K562 (cell line): ENCODE measurements at regions not wholly inside any gene's neighbourhood (a gene's known extent, or its start where the extent isn't known, plus 50 kb on each side); places are given as distances from the start of the nearest gene placed in this dataset.
A peak's percentile ranks its signal among the peaks of the same experiment; 100 is the strongest.

Source experiments
- ATAC-seq: fragments of 200-7000 bp; cut with Tn5 transposase; 3 replicates; pipeline ENCODE4 v1.9.1; 2020; ENCODE audit warnings: moderate library complexity
- BruUV-seq: library from RNA; stranded (reverse); fragments of 400-500 nt; replicated peaks from 2 replicates; lab custom pipeline; 2021; lab: Mats Ljungman, UMichigan
- CTCF ChIA-PET: fragments of 300-600 bp; formaldehyde crosslinking; extraction: SDS; loops from one replicate; lab custom pipeline; 2021; ENCODE audit warnings: low intra/inter-chr PET ratio; lab: Yijun Ruan, JAX
- POLR2A ChIA-PET: fragments of 300-600, 350-650 bp; sonication (Branson Sonifier 250); formaldehyde crosslinking; extraction: SDS; loops from one replicate; lab custom pipeline; 2021; ENCODE audit warnings: antibody characterized with exemption, inconsistent platforms; lab: Yijun Ruan, JAX
- DNase-seq, 4 experiments: peaks; one replicate each; pipeline versions ENCODE4 v3.0.0 to v3.0.0-alpha.2; 2011 to 2018; ENCODE audit warnings: low spot score in 3 of 4, mixed read lengths in 3 of 4; ENCODE audit errors: extremely low read depth in 1 of 4
- FAIRE-seq: peaks from 2 replicates; lab custom pipeline; 2011; peaks lifted over from hg19 to GRCh38; lab: Jason Lieb, UNC
- H2AFZ ChIP-seq: 2 replicates; pipeline ENCODE4 v1.6.0; 2011; ENCODE audit warnings: low read depth, low read length, control low read depth, inconsistent platforms
- H3K27ac ChIP-seq: fragments of 200-600 bp; 3 replicates; pipeline ENCODE4 v1.8.0; 2011; ENCODE audit warnings: low read depth, mild to moderate bottlenecking, control low read depth, inconsistent platforms, low read length, moderate library complexity, mixed read lengths; ENCODE audit errors: extremely low read depth
- H3K27me3 ChIP-seq, 2 experiments: fragments of 300-600 bp in 1 of 2; 2 replicates in 1 of 2; 3 replicates in 1 of 2; pipeline versions ENCODE4 v1.6.0 to v1.8.0; 2011; ENCODE audit warnings: inconsistent platforms in 2 of 2, low read length in 2 of 2, mild to moderate bottlenecking in 1 of 2, mixed read lengths in 1 of 2, moderate library complexity in 1 of 2; ENCODE audit not compliant: control insufficient read depth in 2 of 2, insufficient read depth in 2 of 2
- H3K36me3 ChIP-seq: fragments of 300-600 bp; 3 replicates; pipeline ENCODE4 v1.8.0; 2011; ENCODE audit warnings: mild to moderate bottlenecking, low read length, inconsistent platforms; ENCODE audit not compliant: control insufficient read depth, insufficient read depth
- H3K4me1 ChIP-seq, 2 experiments: fragments of 200-600 bp in 1 of 2; replicated peaks in 1 of 2; 2 replicates in 1 of 2; 3 replicates in 1 of 2; pipeline versions ENCODE4 v1.5.1 to v1.8.0; 2011; ENCODE audit warnings: inconsistent platforms in 2 of 2, low read length in 2 of 2, mild to moderate bottlenecking in 1 of 2, mixed read lengths in 1 of 2, moderate library complexity in 1 of 2; ENCODE audit not compliant: control insufficient read depth in 2 of 2, insufficient read depth in 2 of 2
- H3K4me2 ChIP-seq: 2 replicates; pipeline ENCODE4 v1.6.1; 2011; ENCODE audit warnings: low read length, control low read depth, inconsistent platforms, mixed read lengths; ENCODE audit not compliant: insufficient read depth
- H3K4me3 ChIP-seq: fragments of 200-600 bp; sonication (generic), shearing (Covaris generic); 2 replicates; pipeline ENCODE4 v1.5.1; 2016; ENCODE audit warnings: control low read depth, inconsistent platforms
- H3K79me2 ChIP-seq: fragments of 200-600 bp; 3 replicates; pipeline ENCODE4 v1.8.0; 2011; ENCODE audit warnings: low read length, inconsistent platforms; ENCODE audit not compliant: control insufficient read depth, insufficient read depth
- H3K9ac ChIP-seq, 2 experiments: 2 replicates each; pipeline versions ENCODE4 v1.6.0 to v1.6.1; 2011; ENCODE audit warnings: low read depth in 2 of 2, low read length in 2 of 2, control low read depth in 1 of 2, inconsistent platforms in 1 of 2, mild to moderate bottlenecking in 1 of 2, mixed read lengths in 1 of 2; ENCODE audit not compliant: insufficient read depth in 1 of 2
- H3K9me1 ChIP-seq: one replicate; pipeline ENCODE4 v1.6.0; 2011; ENCODE audit warnings: inconsistent platforms, mild to moderate bottlenecking, low read length, moderate library complexity; ENCODE audit not compliant: control insufficient read depth, insufficient read depth
- H3K9me3 ChIP-seq: replicated peaks from 2 replicates; pipeline ENCODE4 v1.5.1; 2011; ENCODE audit warnings: low read depth, low read length, inconsistent platforms; ENCODE audit not compliant: control insufficient read depth, insufficient read depth
- H4K20me1 ChIP-seq: replicated peaks from 2 replicates; pipeline ENCODE4 v1.6.1; 2011; ENCODE audit warnings: low read length, inconsistent platforms, mixed read lengths; ENCODE audit not compliant: control insufficient read depth, insufficient read depth
- EHMT2 ChIP-seq: fragments of 450-650 bp; IDR thresholded peaks from 2 replicates; pipeline ENCODE4 v1.6.1; 2018; ENCODE audit warnings: antibody characterized with exemption
- HDAC8 ChIP-seq: fragments of 450-650 bp; IDR thresholded peaks from 2 replicates; pipeline ENCODE4 v1.6.1; 2016; ENCODE audit warnings: mild to moderate bottlenecking, missing genetic modification characterization, moderate library complexity, missing compliant biosample characterization
- HEY1 ChIP-seq: fragments of 250-450 bp; sonication (Bioruptor Pico); IDR thresholded peaks from 2 replicates; pipeline ENCODE4 v1.5.0; 2020; ENCODE audit warnings: mild to moderate bottlenecking, moderate library complexity, borderline replicate concordance
- MAFG ChIP-seq: fragments of 450-650 bp; conservative IDR thresholded peaks from 2 replicates; pipeline ENCODE4 v1.6.1; 2016; ENCODE audit warnings: missing genetic modification characterization, missing compliant biosample characterization
- MCM3 ChIP-seq: fragments of 450-650 bp; IDR thresholded peaks from 2 replicates; pipeline ENCODE4 v1.6.1; 2016
- NFATC3 ChIP-seq: fragments of 450-650 bp; IDR thresholded peaks from 2 replicates; pipeline ENCODE4 v1.6.1; 2017; ENCODE audit warnings: mild to moderate bottlenecking
- PPARD ChIP-seq: fragments of 250-450 bp; sonication (Bioruptor Pico); IDR thresholded peaks from 2 replicates; pipeline ENCODE4 v1.8.0; 2022; ENCODE audit warnings: inconsistent platforms, mild to moderate bottlenecking, moderate library complexity
- TEAD2 ChIP-seq: fragments of 450-650 bp; IDR thresholded peaks from 2 replicates; pipeline ENCODE4 v1.6.1; 2016; ENCODE audit warnings: missing genetic modification characterization, control low read depth, missing compliant biosample characterization
- THRB ChIP-seq: fragments of 450-650 bp; formaldehyde crosslinking; conservative IDR thresholded peaks from 2 replicates; pipeline ENCODE4 v1.4.0; 2022; ENCODE audit warnings: mild to moderate bottlenecking, missing genetic modification characterization
- ZNF76 ChIP-seq: fragments of 250-450 bp; sonication (Bioruptor Pico); IDR thresholded peaks from 2 replicates; pipeline ENCODE4 v1.4.0; 2020; ENCODE audit warnings: mild to moderate bottlenecking, moderate library complexity, borderline replicate concordance
- WGBS: fragments of 100-300 bp; shearing (Covaris generic); methylation state at CpG from one replicate; pipeline ENCODE4 v1.1.6; 2016; ENCODE audit warnings: low coverage, mixed read lengths; ENCODE audit not compliant: insufficient coverage; ENCODE audit errors: missing lambda C conversion rate; 5-methylcytosine and 5-hydroxymethylcytosine counted together
- in situ Hi-C: fragments of 300-500 bp; cut with MboI; formaldehyde crosslinking; loops from 4 replicates; pipeline ENCODE4 v1.15.0; 2018; ENCODE audit warnings: inconsistent platforms, mixed read lengths
- intact Hi-C: fragments of 100-400 bp; cut with micrococcal nuclease; formaldehyde crosslinking; loops from 2 replicates; pipeline ENCODE4 v1.14.2; 2022

- TF ChIP-seq ZNF76 (CRISPR knock-in tag): no peak
- TF ChIP-seq EHMT2: no peak
- TF ChIP-seq HDAC8 (tag): no peak
- no peak for TF ChIP-seq HEY1 (CRISPR knock-in tag)
- no peak for TF ChIP-seq MCM3
- no peak for TF ChIP-seq THRB (CRISPR knock-in tag)
- no peak for TF ChIP-seq PPARD (CRISPR knock-in tag)
- TF ChIP-seq, all 486 proteins: peak for 0
These were observed 394.8 kb upstream of the MEF2C start (continued) for GRCh38 chr5:89277816-89278215.

GRCh38 chr5:89276566-89277305 lies 393.8 kb upstream of the MEF2C start:
- peak; percentile 33; the same call in 1 of the 2 replicates for TF ChIP-seq MAFG (tag)
- no peak for TF ChIP-seq TEAD2 (tag)
- TF ChIP-seq NFATC3: no peak
- Histone ChIP-seq H3K9me3 (no peaks in the 10 kb centered on the region), H3K36me3 (no peaks in the 10 kb centered on the region; the same call in 2 of the 3 replicates), H3K4me3 (no peak overlapping the region), H4K20me1 (no peaks in the 10 kb centered on the region), H3K9me1 (no peaks in the 10 kb centered on the region), H3K9ac (no peak overlapping the region), H3K4me1 (peaks cover 0 to 23% of the 10 kb centered on the region in 2 experiments; a peak in 3 of 5 replicates), H3K27me3 (no peaks in the 10 kb centered on the region), H3K4me2 (no peak overlapping the region), H3K79me2 (no peaks in the 10 kb centered on the region), H2AFZ (no peak overlapping the region), H3K27ac (no peak overlapping the region)
- FAIRE-seq (no peak), ATAC-seq (no peak), DNase-seq (no peak)
- WGBS: 31% methylated on average over 1 of the region's 1 CpG
- ChIA-PET CTCF (no interaction called here), POLR2A (no interaction called here)
- no TSS peak for BruUV-seq
- intact Hi-C loops: loop anchor here (5.0 to 10.0 kb wide), 2 partner anchors 121 to 542 kb away; no protein-coding TSS in a partner anchor
- in situ Hi-C loops: no loop called here
